HepG2 (cell line): ENCODE measurements at regions not wholly inside any gene's neighbourhood (a gene's known extent, or its start where the extent isn't known, plus 50 kb on each side); places are given as distances from the start of the nearest gene placed in this dataset.

Experiments
- TAF1 ChIP-seq: sonication (generic); formaldehyde crosslinking; IDR thresholded peaks from 2 replicates; pipeline ENCODE4 v1.4.0; 2020; ENCODE audit warnings: missing genetic modification reagents
- ZKSCAN8 ChIP-seq: IDR thresholded peaks from 2 replicates; pipeline ENCODE4 v1.6.1; 2016; ENCODE audit warnings: borderline replicate concordance, missing genetic modification reagents, missing compliant biosample characterization
- TF ChIP-seq, protein P1 (sequence below): sonication (generic); formaldehyde crosslinking; IDR thresholded peaks from 2 replicates; pipeline ENCODE4 v1.9.0; 2021; ENCODE audit warnings: missing genetic modification reagents, mild to moderate bottlenecking, borderline replicate concordance

DNA sequence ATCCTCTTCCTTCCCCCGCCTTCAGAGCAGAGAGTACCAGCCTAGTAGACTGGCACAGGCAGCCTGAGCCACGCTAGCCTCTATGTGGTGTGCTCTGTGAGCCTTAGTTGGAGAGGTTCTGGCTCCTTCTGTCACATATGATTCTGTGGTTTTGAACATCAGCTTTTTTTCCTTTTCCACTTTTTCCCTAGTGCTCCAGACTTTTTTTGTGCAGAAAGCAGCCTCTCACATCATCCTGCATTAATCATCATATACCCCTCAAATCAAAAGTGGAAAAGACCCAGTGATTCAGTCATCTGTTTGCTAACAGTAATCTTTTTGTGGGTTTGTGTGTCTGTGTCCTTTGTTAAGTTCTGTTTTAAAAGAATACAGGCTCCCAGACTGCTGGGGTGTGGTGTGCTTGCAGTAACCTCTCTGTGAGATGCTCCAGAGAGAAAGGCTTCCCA lies 663.9 kb upstream of the RGMB start:
- TF ChIP-seq ZKSCAN8 (CRISPR knock-in tag) (no peak), TAF1 (CRISPR knock-in tag) (no peak)
- TF ChIP-seq, protein P1, sequence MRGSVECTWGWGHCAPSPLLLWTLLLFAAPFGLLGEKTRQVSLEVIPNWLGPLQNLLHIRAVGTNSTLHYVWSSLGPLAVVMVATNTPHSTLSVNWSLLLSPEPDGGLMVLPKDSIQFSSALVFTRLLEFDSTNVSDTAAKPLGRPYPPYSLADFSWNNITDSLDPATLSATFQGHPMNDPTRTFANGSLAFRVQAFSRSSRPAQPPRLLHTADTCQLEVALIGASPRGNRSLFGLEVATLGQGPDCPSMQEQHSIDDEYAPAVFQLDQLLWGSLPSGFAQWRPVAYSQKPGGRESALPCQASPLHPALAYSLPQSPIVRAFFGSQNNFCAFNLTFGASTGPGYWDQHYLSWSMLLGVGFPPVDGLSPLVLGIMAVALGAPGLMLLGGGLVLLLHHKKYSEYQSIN (CRISPR knock-in tag): no peak
